22Rv1 (cell line): ENCODE measurements at regions not wholly inside any gene's neighbourhood (a gene's known extent, or its start where the extent isn't known, plus 50 kb on each side); places are given as distances from the start of the nearest gene placed in this dataset.

Experiments
- ZFX ChIP-seq: fragments of 450-650 bp; IDR thresholded peaks from 2 replicates; pipeline ENCODE4 v1.6.1; 2017; ENCODE audit warnings: antibody characterized with exemption, borderline replicate concordance
- TF ChIP-seq, protein P1 (sequence below): fragments of 450-650 bp; IDR thresholded peaks from 2 replicates; pipeline ENCODE4 v1.5.1; 2017; ENCODE audit warnings: mild to moderate bottlenecking

DNA sequence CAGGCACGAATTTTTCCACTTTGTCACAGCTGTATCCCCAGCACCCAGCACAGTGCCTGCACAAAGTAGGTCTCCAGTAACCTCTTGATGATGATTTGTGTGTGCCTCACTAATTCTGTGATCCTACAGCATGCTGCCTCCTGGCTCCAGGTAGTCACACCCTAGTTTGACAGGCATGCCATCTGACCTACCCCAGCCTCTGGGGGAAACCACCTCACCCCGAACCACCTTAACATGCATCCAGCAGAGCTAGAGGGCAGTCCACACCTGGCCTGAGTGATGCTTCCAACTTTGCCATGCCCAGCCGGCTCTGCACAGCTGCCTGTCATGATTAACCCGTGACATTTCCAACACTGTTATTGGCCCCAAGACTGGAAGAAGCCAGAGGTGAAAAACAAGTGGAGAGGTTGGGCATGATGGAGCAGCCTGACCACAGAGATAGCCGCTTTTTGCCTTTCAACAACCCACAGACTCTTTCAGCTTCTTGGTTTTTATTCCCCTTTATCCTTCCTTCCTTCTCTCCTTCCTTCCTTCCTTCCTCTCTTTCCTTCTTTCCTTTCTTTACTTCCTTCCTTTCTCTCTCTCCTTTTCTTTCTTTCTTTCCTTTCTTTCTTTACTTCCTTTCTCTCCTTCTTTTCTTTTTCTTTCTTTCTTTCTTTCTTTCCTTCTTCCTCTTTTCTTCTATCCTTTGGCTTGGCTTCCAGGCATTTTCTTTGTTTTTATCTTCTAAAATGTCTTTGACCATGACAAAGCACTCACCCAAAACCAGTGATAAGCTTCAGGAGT lies 294.4 kb upstream of the SIX2 start:
- TF ChIP-seq, protein P1, sequence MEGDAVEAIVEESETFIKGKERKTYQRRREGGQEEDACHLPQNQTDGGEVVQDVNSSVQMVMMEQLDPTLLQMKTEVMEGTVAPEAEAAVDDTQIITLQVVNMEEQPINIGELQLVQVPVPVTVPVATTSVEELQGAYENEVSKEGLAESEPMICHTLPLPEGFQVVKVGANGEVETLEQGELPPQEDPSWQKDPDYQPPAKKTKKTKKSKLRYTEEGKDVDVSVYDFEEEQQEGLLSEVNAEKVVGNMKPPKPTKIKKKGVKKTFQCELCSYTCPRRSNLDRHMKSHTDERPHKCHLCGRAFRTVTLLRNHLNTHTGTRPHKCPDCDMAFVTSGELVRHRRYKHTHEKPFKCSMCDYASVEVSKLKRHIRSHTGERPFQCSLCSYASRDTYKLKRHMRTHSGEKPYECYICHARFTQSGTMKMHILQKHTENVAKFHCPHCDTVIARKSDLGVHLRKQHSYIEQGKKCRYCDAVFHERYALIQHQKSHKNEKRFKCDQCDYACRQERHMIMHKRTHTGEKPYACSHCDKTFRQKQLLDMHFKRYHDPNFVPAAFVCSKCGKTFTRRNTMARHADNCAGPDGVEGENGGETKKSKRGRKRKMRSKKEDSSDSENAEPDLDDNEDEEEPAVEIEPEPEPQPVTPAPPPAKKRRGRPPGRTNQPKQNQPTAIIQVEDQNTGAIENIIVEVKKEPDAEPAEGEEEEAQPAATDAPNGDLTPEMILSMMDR = no peak
- TF ChIP-seq ZFX = no peak
